UCSD-AML1 (cell line): ENCODE measurements at regions not wholly inside any gene's neighbourhood (a gene's known extent, or its start where the extent isn't known, plus 50 kb on each side); places are given as distances from the start of the nearest gene placed in this dataset.

ENCODE experiments used
- DNase-seq: peaks from one replicate; lab custom pipeline; 2025; ENCODE audit not compliant: unreplicated experiment; lab: John Stamatoyannopoulos, UW

DNA sequence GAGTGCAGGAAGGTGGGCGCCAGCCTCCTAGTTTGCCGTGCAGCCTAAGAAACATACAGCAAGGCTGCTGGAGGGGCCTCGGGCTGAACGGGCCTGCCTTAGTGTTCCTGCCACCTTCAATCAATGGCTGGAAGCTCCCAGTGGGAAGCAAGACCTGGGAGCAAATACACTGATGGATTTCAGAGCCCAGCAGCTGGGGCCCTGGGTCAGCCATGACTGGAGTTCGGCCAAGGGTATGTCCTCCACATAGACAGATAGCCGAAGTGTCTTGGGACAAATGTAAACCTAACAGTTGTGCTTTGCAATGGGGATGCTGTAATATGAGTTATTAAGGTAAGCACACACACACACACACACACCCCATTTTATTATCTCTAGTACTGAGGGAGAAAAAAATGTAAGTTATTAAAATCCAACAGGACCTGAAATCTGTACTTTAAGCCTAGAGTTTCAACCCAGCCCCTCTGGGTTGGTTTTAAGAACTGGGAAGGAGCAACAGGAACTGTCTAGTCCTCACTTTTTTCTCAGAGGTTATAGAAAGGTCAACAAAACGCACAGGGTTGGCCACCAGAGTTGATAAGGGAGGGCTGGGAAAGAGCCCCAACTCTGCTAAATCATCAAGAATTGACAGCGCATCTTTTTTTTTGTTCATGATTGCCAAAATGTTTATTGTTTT is 50.0 kb upstream of the CELF2 start:
- no peak for DNase-seq
